B cell (primary cell): ENCODE measurements at regions not wholly inside any gene's neighbourhood (a gene's known extent, or its start where the extent isn't known, plus 50 kb on each side); places are given as distances from the start of the nearest gene placed in this dataset.

ENCODE experiments used
- CTCF ChIP-seq: fragments of 200-600 bp; IDR thresholded peaks from one replicate; pipeline ENCODE4 v1.8.0; 2022; ENCODE audit warnings: antibody characterized with exemption, mild to moderate bottlenecking
- EZH2 ChIP-seq: IDR thresholded peaks from 2 replicates; pipeline ENCODE4 v1.6.1; 2012; ENCODE audit warnings: borderline replicate concordance, low read depth, mild to moderate bottlenecking, moderate library complexity, low read length; ENCODE audit not compliant: insufficient read depth, poor library complexity, severe bottlenecking

- TF ChIP-seq CTCF (no peak), EZH2 (no peak)
Measured at GRCh38 chr5:19067741-19068140, 920.3 kb downstream of the CDH18 start.
